Fibroblast of lung (primary cell): ENCODE measurements at regions not wholly inside any gene's neighbourhood (a gene's known extent, or its start where the extent isn't known, plus 50 kb on each side); places are given as distances from the start of the nearest gene placed in this dataset.
A peak's percentile ranks its signal among the peaks of the same experiment; 100 is the strongest.

ENCODE experiments used
- DNase-seq, 2 donors: peaks; one replicate each; pipeline versions ENCODE4 v3.0.0 to v3.0.0-alpha.2; 2010; ENCODE audit warnings: low read depth in 2 of 2
- H2AFZ ChIP-seq: 2 replicates; pipeline ENCODE4 v1.5.1; 2012; ENCODE audit warnings: low read length, control low read depth, inconsistent platforms
- H3K27ac ChIP-seq: 2 replicates; pipeline ENCODE4 v1.5.1; 2011; ENCODE audit warnings: low read length, control low read depth; ENCODE audit not compliant: insufficient read depth
- H3K27me3 ChIP-seq: 2 replicates; pipeline ENCODE4 v1.5.1; 2011; ENCODE audit warnings: mild to moderate bottlenecking, low read length; ENCODE audit not compliant: control insufficient read depth, insufficient read depth
- H3K36me3 ChIP-seq: 2 replicates; pipeline ENCODE4 v1.5.1; 2011; ENCODE audit warnings: low read length; ENCODE audit not compliant: control insufficient read depth, insufficient read depth
- H3K4me1 ChIP-seq: 2 replicates; pipeline ENCODE4 v1.5.1; 2011; ENCODE audit warnings: low read length; ENCODE audit not compliant: control insufficient read depth, insufficient read depth; ENCODE audit errors: extremely low read depth
- H3K4me2 ChIP-seq: 2 replicates; pipeline ENCODE4 v1.5.1; 2011; ENCODE audit warnings: low read length, control low read depth; ENCODE audit not compliant: insufficient read depth; ENCODE audit errors: extremely low read depth
- H3K4me3 ChIP-seq, 4 experiments: fragments of 200-600 bp in 1 of 4; sonication (generic) in 1 of 4; replicated peaks in 1 of 4; 2 replicates each; pipeline ENCODE4 v1.5.1; 2011 to 2016; ENCODE audit warnings: low read length in 4 of 4, low read depth in 3 of 4, mild to moderate bottlenecking in 3 of 4, control low read depth in 2 of 4, inconsistent platforms in 1 of 4, mixed read lengths in 1 of 4; ENCODE audit not compliant: insufficient read depth in 1 of 4; ENCODE audit errors: control extremely low read depth in 1 of 4
- H3K79me2 ChIP-seq: 2 replicates; pipeline ENCODE4 v1.5.1; 2012; ENCODE audit warnings: mild to moderate bottlenecking, low read length, inconsistent platforms; ENCODE audit not compliant: control insufficient read depth, insufficient read depth
- H3K9ac ChIP-seq: 2 replicates; pipeline ENCODE4 v1.5.1; 2011; ENCODE audit warnings: mild to moderate bottlenecking, low read length, control low read depth; ENCODE audit not compliant: insufficient read depth
- H3K9me3 ChIP-seq: 2 replicates; pipeline ENCODE4 v1.5.1; 2012; ENCODE audit warnings: low read depth, low read length; ENCODE audit not compliant: control insufficient read depth, insufficient read depth
- H4K20me1 ChIP-seq: 2 replicates; pipeline ENCODE4 v1.5.1; 2011; ENCODE audit warnings: low read length; ENCODE audit not compliant: control insufficient read depth, insufficient read depth; ENCODE audit errors: extremely low read depth
- EZH2 ChIP-seq: IDR thresholded peaks from 2 replicates; pipeline ENCODE4 v1.5.1; 2012; ENCODE audit warnings: low read length, control low read depth, mild to moderate bottlenecking; ENCODE audit errors: missing control alignments
- TF ChIP-seq, protein P1 (sequence below), 2 donors: IDR thresholded peaks in 1 of 2; conservative IDR thresholded peaks in 1 of 2; 1 replicate in 1 of 2; 2 replicates in 1 of 2; pipeline ENCODE4 v1.5.1; 2011 to 2012; ENCODE audit warnings: low read length in 2 of 2, control low read depth in 1 of 2, inconsistent platforms in 1 of 2, low read depth in 1 of 2, mild to moderate bottlenecking in 1 of 2

DNA sequence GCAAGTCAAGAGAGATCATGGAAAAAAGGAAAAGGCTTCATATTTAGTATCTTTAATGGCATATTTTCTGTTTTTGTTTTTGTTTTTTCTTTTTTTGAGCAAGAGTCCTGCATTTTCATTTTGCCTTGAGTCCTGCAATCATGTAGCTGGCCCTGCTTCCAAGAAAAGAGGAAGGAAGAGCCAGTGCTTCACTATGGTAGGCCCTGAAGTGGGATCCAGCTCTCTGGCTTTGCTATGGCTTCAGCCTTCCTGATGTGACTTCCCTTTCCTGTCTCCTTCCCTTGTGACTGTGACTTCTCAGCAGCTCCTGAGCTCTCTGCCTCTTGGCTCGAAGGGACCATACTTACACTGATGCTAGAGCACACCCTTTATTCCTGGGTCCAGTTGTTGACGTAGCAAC is 512.3 kb downstream of the INHBA start:
- Histone ChIP-seq H3K27ac (no peak overlapping the region), H2AFZ (no peak overlapping the region)
- no peak for DNase-seq

DNA sequence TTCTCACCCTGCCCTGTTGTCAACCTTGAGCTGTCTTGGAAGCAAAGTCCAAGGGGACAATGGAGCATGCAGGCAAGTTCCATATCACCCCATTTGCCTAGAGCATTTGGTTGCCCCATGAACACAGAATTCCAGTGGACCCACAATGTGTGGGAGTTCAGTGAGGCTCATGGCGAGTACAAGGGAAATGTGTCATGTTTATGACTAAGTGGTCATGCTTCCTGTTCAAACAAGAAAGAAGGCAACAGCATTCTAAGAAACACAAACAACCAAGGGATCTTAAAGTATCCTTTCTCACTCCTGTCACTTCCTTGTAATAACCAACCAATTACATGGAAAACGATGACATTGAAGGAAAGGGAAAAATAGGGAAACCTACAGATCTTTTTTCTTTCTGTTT is 513.0 kb downstream of the INHBA start:
- H4K20me1 ChIP-seq = no peaks in the 10 kb centered on the region
- no peak overlapping the region for H3K9ac ChIP-seq
- no peak overlapping the region for H3K4me3 ChIP-seq
- no peak overlapping the region for H3K4me2 ChIP-seq
- H3K4me1 ChIP-seq = peaks cover 15% of the 10 kb centered on the region
- H3K27me3 ChIP-seq = no peaks in the 10 kb centered on the region
- H3K27ac ChIP-seq = peak overlapping the region; percentile 75
- no peak overlapping the region for H2AFZ ChIP-seq
- no peaks in the 10 kb centered on the region for H3K79me2 ChIP-seq
- DNase-seq = peak; percentile 79 to 98
- H3K9me3 ChIP-seq = no peaks in the 10 kb centered on the region
- H3K36me3 ChIP-seq = no peaks in the 10 kb centered on the region
- TF ChIP-seq, protein P1, sequence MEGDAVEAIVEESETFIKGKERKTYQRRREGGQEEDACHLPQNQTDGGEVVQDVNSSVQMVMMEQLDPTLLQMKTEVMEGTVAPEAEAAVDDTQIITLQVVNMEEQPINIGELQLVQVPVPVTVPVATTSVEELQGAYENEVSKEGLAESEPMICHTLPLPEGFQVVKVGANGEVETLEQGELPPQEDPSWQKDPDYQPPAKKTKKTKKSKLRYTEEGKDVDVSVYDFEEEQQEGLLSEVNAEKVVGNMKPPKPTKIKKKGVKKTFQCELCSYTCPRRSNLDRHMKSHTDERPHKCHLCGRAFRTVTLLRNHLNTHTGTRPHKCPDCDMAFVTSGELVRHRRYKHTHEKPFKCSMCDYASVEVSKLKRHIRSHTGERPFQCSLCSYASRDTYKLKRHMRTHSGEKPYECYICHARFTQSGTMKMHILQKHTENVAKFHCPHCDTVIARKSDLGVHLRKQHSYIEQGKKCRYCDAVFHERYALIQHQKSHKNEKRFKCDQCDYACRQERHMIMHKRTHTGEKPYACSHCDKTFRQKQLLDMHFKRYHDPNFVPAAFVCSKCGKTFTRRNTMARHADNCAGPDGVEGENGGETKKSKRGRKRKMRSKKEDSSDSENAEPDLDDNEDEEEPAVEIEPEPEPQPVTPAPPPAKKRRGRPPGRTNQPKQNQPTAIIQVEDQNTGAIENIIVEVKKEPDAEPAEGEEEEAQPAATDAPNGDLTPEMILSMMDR (conservative IDR thresholded peaks at IDR 0.05 in 1 of 2, IDR thresholded peaks at IDR 0.05 in 1 of 2; ENCODE audit: low read depth in 1 of 2, low read length in 2 of 2) = no peak
- TF ChIP-seq EZH2 = no peak

More for the DNA sequence above, 512.3 kb downstream of the INHBA start:
- H3K4me3 ChIP-seq = no peak overlapping the region
- no peaks in the 10 kb centered on the region for H4K20me1 ChIP-seq
- no peak overlapping the region for H3K4me2 ChIP-seq
- H3K36me3 ChIP-seq = no peaks in the 10 kb centered on the region
- H3K4me1 ChIP-seq = peaks cover 15% of the 10 kb centered on the region
- H3K9me3 ChIP-seq = no peaks in the 10 kb centered on the region
- no peak overlapping the region for H3K9ac ChIP-seq
- no peaks in the 10 kb centered on the region for H3K79me2 ChIP-seq
- TF ChIP-seq EZH2 = no peak
- TF ChIP-seq, protein P1 (conservative IDR thresholded peaks at IDR 0.05 in 1 of 2, IDR thresholded peaks at IDR 0.05 in 1 of 2; ENCODE audit: low read depth in 1 of 2, low read length in 2 of 2) = no peak
- H3K27me3 ChIP-seq = no peaks in the 10 kb centered on the region

DNA sequence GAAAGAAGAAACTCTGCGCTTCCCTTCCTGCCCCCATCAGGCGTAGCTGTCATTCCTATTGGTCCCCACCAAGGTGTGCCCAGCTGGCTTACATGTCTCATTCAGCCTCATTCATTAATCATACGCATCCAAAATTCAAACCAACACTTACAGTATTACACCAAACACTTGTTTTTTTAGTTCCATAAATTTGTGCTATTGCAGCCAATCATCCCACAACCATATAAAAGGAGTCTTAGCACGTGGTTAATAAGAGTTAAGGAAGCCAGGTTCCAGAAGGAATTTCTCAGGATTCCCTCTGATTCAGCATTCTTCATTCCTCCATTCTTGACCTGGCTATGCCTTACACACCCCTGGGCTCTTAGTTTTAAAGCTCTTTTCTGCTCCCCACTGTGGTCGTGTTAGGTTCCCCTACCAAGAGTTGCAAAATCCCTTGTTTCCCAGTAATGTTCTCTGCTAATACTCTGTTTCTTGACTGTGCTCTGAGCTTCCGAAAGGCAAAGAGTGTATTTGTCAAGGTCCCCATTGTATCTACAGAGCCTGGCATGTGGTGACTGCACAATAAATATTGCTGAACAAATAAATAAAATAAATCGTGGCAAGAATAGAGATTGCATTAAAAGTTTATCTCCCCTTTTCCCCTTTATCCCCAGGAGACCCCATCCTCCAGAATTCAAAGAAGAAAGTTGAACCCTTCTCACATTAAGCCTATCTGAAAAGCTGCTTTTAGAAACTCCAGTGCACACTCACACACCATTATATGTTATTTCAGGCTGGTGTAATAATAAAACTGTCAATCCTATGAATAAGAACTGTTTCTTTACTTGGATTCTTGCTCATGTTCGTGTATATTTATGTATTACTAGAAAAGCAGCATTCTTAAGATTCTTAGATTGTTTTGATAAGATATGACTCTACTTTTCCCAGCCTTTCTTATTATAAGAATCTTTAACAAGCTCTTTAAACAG is 514.4 kb downstream of the INHBA start:
- Histone ChIP-seq H3K4me1 (peaks cover 15% of the 10 kb centered on the region), H3K9me3 (no peaks in the 10 kb centered on the region), H3K4me3 (no peak overlapping the region), H3K79me2 (no peaks in the 10 kb centered on the region), H3K4me2 (peak overlapping the region; percentile 59), H3K27me3 (no peaks in the 10 kb centered on the region), H4K20me1 (no peaks in the 10 kb centered on the region), H2AFZ (no peak overlapping the region), H3K9ac (no peak overlapping the region), H3K36me3 (no peaks in the 10 kb centered on the region), H3K27ac (peak overlapping the region; percentile 45)
- peak; percentile 70 to 91 for DNase-seq
- TF ChIP-seq, protein P1 (conservative IDR thresholded peaks at IDR 0.05 in 1 of 2, IDR thresholded peaks at IDR 0.05 in 1 of 2; ENCODE audit: low read depth in 1 of 2, low read length in 2 of 2) = no peak
- no peak for TF ChIP-seq EZH2
